NCI-H526 treated with DMSO at 0.1 percent for 48 hours (cell line): ENCODE measurements at regions not wholly inside any gene's neighbourhood (a gene's known extent, or its start where the extent isn't known, plus 50 kb on each side); places are given as distances from the start of the nearest gene placed in this dataset.
A peak's percentile ranks its signal among the peaks of the same experiment; 100 is the strongest.
"Not testable (repeated sequence)": the region's sequence is repeated elsewhere in the genome, so short reads cannot be mapped to it uniquely, and the experiment has no call there.

Experiments
- DNase-seq: peaks from one replicate; lab custom pipeline; 2025; lab: John Stamatoyannopoulos, UW

GRCh38 chr12:84247931-84248330 lies 664.7 kb downstream of the SLC6A15 start:
- peak; percentile 4 for DNase-seq

- DNase-seq: no peak
Observed at GRCh38 chr12:84243686-84244085, 668.9 kb downstream of the SLC6A15 start.

- DNase-seq: no peak
Observed at GRCh38 chr12:84222841-84223240, 689.8 kb downstream of the SLC6A15 start.

GRCh38 chr12:84218406-84218805 lies 694.2 kb downstream of the SLC6A15 start:
- no peak for DNase-seq

- DNase-seq: no peak
Observed at GRCh38 chr12:84201976-84202375, 710.6 kb downstream of the SLC6A15 start.

GRCh38 chr12:84198294-84198946 lies 714.2 kb downstream of the SLC6A15 start:
- DNase-seq: no peak

- no peak for DNase-seq
Observed at GRCh38 chr12:84191779-84192178, 720.8 kb downstream of the SLC6A15 start.

- DNase-seq: no peak
Observed at GRCh38 chr12:84186433-84186832, 726.2 kb downstream of the SLC6A15 start.

- DNase-seq: no peak
Observed at GRCh38 chr12:84183576-84183975, 729.0 kb downstream of the SLC6A15 start.

GRCh38 chr12:84174115-84174514 lies 738.5 kb downstream of the SLC6A15 start:
- DNase-seq: no peak

GRCh38 chr12:84172823-84173424 lies 739.7 kb downstream of the SLC6A15 start:
- DNase-seq: no peak

GRCh38 chr12:84166812-84167211 lies 745.8 kb downstream of the SLC6A15 start:
- no peak for DNase-seq

- DNase-seq: no peak
Observed at GRCh38 chr12:84165998-84166571, 746.5 kb downstream of the SLC6A15 start.

- DNase-seq: no peak
Observed at GRCh38 chr12:84161296-84161695, 751.3 kb downstream of the SLC6A15 start.

- no peak for DNase-seq
Observed at GRCh38 chr12:84159260-84159659, 753.3 kb downstream of the SLC6A15 start.

GRCh38 chr12:84157170-84157569 lies 755.4 kb downstream of the SLC6A15 start:
- no peak for DNase-seq

GRCh38 chr12:84154991-84155930 lies 757.3 kb downstream of the SLC6A15 start:
- DNase-seq: not testable (repeated sequence)

GRCh38 chr12:84154439-84154990 lies 758.1 kb downstream of the SLC6A15 start:
- DNase-seq: not testable (repeated sequence)

GRCh38 chr12:84150201-84150600 lies 762.4 kb downstream of the SLC6A15 start:
- no peak for DNase-seq

GRCh38 chr12:84148335-84148734 lies 764.3 kb downstream of the SLC6A15 start:
- no peak for DNase-seq

GRCh38 chr12:84136862-84137367 lies 775.7 kb downstream of the SLC6A15 start:
- DNase-seq: no peak
